GM20000 (cell line): ENCODE measurements at regions not wholly inside any gene's neighbourhood (a gene's known extent, or its start where the extent isn't known, plus 50 kb on each side); places are given as distances from the start of the nearest gene placed in this dataset.

Experiments
- DNase-seq: peaks from one replicate; pipeline ENCODE4 v3.0.0; 2012; ENCODE audit warnings: low spot score
- TF ChIP-seq, protein P1 (sequence below): IDR thresholded peaks from 2 replicates; pipeline ENCODE4 v1.5.1; 2012; ENCODE audit warnings: mild to moderate bottlenecking, control low read depth; ENCODE audit errors: extremely low read depth, missing control alignments

GRCh38 chr5:173833196-173833985 is 54.8 kb upstream of the CPEB4 start:
- no peak for DNase-seq

GRCh38 chr5:173834071-173834771 is 53.9 kb upstream of the CPEB4 start:
- DNase-seq: no peak
- TF ChIP-seq, protein P1, sequence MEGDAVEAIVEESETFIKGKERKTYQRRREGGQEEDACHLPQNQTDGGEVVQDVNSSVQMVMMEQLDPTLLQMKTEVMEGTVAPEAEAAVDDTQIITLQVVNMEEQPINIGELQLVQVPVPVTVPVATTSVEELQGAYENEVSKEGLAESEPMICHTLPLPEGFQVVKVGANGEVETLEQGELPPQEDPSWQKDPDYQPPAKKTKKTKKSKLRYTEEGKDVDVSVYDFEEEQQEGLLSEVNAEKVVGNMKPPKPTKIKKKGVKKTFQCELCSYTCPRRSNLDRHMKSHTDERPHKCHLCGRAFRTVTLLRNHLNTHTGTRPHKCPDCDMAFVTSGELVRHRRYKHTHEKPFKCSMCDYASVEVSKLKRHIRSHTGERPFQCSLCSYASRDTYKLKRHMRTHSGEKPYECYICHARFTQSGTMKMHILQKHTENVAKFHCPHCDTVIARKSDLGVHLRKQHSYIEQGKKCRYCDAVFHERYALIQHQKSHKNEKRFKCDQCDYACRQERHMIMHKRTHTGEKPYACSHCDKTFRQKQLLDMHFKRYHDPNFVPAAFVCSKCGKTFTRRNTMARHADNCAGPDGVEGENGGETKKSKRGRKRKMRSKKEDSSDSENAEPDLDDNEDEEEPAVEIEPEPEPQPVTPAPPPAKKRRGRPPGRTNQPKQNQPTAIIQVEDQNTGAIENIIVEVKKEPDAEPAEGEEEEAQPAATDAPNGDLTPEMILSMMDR: no peak

More at GRCh38 chr5:173833196-173833985, 54.8 kb upstream of the CPEB4 start:
- TF ChIP-seq, protein P1: no peak

DNA sequence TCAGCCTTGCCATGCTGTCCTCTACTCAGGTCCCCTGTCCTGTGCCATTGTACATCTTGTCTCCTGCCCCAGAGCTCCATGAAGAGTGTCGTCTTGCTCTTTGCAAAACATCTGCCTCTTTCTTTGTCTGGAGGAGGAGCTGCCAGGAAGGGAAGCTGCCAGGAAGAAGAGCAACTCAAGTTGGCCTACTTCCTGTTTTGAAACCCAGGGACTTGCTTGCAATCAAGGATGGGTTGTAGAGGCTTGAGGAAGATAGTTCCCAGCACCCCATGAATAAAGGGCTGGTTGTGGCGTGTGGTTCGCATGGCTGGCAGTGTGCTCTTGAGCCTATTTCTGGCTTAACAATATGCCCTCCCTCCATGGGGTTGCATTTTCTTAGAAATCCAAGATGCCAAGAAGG is 53.0 kb upstream of the CPEB4 start:
- no peak for DNase-seq
- TF ChIP-seq, protein P1: no peak

GRCh38 chr5:173835661-173836060 is 52.5 kb upstream of the CPEB4 start:
- DNase-seq: no peak
- TF ChIP-seq, protein P1: no peak

DNA sequence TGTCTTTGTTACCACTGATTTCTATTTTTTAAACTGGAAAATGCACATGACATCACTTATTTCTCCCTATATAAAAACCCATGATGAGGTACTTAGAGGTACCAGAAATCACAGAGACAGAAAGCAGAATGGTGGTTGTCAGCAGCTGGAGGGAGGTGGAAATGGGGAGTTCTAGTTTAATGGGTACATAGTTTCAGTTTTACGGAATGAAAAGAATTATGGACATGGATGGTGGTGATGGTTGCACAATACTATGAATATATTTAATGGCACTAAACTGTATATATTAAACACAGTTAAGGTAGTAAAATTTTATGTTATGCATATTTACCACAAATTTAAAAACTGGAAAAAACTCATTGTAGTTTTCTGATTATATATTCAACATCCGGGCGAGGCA is 50.5 kb upstream of the CPEB4 start:
- DNase-seq: no peak
- TF ChIP-seq, protein P1: no peak
